ENCODE measurements at regions not wholly inside any gene's neighbourhood (a gene's known extent, or its start where the extent isn't known, plus 50 kb on each side); places are given as distances from the start of the nearest gene placed in this dataset.
A peak's percentile ranks its signal among the peaks of the same experiment; 100 is the strongest.

DNA sequence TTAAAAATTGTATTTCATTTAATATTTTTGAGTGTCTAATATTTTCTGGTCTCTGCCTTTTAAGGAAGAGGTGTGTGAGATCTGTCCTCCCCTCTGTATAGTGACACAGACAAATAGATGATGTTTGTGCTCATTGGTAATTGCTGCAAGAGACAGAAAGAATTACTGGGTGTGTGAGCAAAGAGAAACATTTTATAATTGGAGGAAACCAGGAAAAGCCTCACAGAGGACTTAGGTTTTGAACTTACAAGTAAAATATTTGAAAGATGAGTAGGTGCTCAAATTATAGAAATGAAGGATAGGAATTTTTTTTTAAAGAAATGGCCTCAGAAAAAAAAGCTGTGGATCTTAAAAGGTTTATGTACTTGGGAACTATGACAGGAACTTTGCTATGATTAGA, 149.8 kb downstream of the SPCS3 start:
- TF ChIP-seq TCF4 (CRISPR knock-in tag; IDR thresholded peaks at IDR 0.05; ENCODE audit: borderline replicate concordance) = no peak
- no peak for TF ChIP-seq ZNF8 (CRISPR knock-in tag; IDR thresholded peaks at IDR 0.05)
- TF ChIP-seq ESRRG (CRISPR knock-in tag; IDR thresholded peaks at IDR 0.05) = no peak
- TF ChIP-seq SNAI2 (CRISPR knock-in tag; IDR thresholded peaks at IDR 0.05) = no peak
- no peak for TF ChIP-seq ZFP30 (CRISPR knock-in tag; IDR thresholded peaks at IDR 0.05)
- TF ChIP-seq BACH2 (CRISPR knock-in tag; IDR thresholded peaks at IDR 0.05; ENCODE audit: borderline replicate concordance) = no peak
- TF ChIP-seq OSR1 (CRISPR knock-in tag; IDR thresholded peaks at IDR 0.05) = no peak
- TF ChIP-seq ARNTL (CRISPR knock-in tag; IDR thresholded peaks at IDR 0.05; ENCODE audit: borderline replicate concordance, low read depth) = no peak
- no peak for ATAC-seq

DNA sequence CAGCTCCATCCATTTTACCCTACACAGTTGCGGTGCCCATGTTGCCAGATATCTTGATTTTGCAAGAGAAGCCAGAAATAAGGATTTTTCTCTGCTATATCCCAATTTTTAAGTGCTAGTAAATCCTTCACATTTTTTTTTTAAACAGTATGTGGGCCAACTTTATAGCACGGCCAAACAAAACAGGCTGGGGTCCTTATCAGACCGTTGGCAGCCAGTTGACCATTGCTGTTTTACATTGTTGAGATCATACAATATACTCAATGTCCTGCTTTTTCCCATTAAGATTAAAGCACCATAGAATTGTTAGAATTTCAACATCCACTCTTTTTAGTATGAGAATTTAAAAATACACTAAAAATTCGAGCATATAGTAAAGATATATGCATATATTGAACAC, 150.9 kb downstream of the SPCS3 start:
- ATAC-seq = no peak
- no peak for TF ChIP-seq CSDC2 (CRISPR knock-in tag; IDR thresholded peaks at IDR 0.05)
- no peak for TF ChIP-seq SNAI2 (CRISPR knock-in tag; IDR thresholded peaks at IDR 0.05)
- no peak for TF ChIP-seq TOX (CRISPR knock-in tag; IDR thresholded peaks at IDR 0.05; ENCODE audit: borderline replicate concordance)
- TF ChIP-seq, protein P1, sequence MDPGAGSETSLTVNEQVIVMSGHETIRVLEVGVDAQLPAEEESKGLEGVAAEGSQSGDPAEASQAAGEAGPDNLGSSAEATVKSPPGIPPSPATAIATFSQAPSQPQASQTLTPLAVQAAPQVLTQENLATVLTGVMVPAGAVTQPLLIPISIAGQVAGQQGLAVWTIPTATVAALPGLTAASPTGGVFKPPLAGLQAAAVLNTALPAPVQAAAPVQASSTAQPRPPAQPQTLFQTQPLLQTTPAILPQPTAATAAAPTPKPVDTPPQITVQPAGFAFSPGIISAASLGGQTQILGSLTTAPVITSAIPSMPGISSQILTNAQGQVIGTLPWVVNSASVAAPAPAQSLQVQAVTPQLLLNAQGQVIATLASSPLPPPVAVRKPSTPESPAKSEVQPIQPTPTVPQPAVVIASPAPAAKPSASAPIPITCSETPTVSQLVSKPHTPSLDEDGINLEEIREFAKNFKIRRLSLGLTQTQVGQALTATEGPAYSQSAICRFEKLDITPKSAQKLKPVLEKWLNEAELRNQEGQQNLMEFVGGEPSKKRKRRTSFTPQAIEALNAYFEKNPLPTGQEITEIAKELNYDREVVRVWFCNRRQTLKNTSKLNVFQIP (CRISPR knock-in tag; IDR thresholded peaks at IDR 0.05; ENCODE audit: borderline replicate concordance, low read depth) = no peak
- no peak for TF ChIP-seq ZFP3 (CRISPR knock-in tag; IDR thresholded peaks at IDR 0.05)
- TF ChIP-seq ISL1 (CRISPR knock-in tag; IDR thresholded peaks at IDR 0.05) = no peak
- no peak for TF ChIP-seq ZNF8 (CRISPR knock-in tag; IDR thresholded peaks at IDR 0.05)
- TF ChIP-seq, protein P2, sequence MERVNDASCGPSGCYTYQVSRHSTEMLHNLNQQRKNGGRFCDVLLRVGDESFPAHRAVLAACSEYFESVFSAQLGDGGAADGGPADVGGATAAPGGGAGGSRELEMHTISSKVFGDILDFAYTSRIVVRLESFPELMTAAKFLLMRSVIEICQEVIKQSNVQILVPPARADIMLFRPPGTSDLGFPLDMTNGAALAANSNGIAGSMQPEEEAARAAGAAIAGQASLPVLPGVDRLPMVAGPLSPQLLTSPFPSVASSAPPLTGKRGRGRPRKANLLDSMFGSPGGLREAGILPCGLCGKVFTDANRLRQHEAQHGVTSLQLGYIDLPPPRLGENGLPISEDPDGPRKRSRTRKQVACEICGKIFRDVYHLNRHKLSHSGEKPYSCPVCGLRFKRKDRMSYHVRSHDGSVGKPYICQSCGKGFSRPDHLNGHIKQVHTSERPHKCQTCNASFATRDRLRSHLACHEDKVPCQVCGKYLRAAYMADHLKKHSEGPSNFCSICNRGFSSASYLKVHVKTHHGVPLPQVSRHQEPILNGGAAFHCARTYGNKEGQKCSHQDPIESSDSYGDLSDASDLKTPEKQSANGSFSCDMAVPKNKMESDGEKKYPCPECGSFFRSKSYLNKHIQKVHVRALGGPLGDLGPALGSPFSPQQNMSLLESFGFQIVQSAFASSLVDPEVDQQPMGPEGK (CRISPR knock-in tag; IDR thresholded peaks at IDR 0.05; ENCODE audit: borderline replicate concordance) = no peak

DNA sequence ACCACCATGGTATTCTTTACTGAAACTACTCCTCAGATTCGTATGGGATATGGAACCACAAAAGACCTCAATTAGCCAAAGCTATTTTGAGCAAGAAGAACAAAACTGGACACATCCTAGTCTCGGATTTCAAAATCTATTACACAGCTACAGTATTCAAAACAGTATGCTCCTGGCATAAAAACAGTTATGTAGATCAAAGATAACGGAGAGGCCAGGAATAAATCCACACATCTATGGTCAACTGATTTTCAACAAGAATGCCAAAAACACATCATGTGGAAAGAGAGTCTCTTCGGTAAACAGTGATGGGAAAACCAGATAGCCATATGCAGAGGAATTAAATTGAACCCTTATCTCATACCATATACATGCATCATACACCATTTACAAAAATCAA, 155.3 kb downstream of the SPCS3 start:
- no peak for ATAC-seq

DNA sequence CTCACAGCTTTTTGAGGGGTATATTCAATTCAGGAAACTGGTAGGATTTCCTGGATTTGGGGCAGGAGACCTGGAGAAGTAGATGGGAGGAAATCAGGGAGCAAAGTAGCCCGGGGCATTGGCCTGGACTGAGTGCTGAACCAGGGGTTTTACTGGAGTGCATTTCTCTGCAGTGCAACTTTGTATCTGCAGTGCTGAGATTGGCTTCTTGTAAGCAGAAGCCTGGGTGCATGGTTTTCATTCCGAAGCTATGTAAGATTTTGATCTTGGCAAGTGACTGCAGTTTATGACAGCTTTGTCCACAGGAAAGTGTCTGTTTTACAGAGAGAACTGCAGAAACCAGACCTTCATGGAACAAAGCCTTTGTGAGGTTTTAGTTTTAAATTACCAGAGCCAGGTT, 158.3 kb downstream of the SPCS3 start:
- TF ChIP-seq TOX (CRISPR knock-in tag; IDR thresholded peaks at IDR 0.05; ENCODE audit: borderline replicate concordance) (no peak), CSDC2 (CRISPR knock-in tag; IDR thresholded peaks at IDR 0.05) (no peak)

More for the DNA sequence above, 155.3 kb downstream of the SPCS3 start:
- TF ChIP-seq ESRRG (CRISPR knock-in tag; IDR thresholded peaks at IDR 0.05) (no peak), ZC3H10 (CRISPR knock-in tag; IDR thresholded peaks at IDR 0.05) (no peak), GLIS3 (CRISPR knock-in tag; IDR thresholded peaks at IDR 0.05) (no peak), BACH2 (CRISPR knock-in tag; IDR thresholded peaks at IDR 0.05; ENCODE audit: borderline replicate concordance) (no peak)

DNA sequence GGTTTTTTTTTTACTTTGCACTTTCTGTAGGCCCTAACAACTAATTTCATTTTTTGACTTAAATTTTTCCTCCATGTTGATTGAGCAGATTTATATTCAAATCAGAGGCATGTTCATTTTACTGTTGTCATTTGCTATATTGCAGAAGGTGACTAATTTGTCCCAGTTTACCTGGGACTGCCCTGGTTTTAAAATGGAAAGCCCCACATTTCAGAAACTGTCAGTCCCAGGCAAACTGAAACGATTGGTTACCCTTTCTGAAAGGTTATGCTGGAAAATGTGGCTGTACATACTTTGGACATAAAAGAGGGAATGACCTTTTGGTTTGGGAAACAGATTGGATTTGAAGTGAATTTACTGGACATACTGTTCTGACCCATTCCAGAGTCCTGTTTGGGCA, 160.0 kb downstream of the SPCS3 start:
- TF ChIP-seq ZFP3 (CRISPR knock-in tag; IDR thresholded peaks at IDR 0.05) = no peak
- no peak for TF ChIP-seq BACH2 (CRISPR knock-in tag; IDR thresholded peaks at IDR 0.05; ENCODE audit: borderline replicate concordance)
- TF ChIP-seq, protein P3, sequence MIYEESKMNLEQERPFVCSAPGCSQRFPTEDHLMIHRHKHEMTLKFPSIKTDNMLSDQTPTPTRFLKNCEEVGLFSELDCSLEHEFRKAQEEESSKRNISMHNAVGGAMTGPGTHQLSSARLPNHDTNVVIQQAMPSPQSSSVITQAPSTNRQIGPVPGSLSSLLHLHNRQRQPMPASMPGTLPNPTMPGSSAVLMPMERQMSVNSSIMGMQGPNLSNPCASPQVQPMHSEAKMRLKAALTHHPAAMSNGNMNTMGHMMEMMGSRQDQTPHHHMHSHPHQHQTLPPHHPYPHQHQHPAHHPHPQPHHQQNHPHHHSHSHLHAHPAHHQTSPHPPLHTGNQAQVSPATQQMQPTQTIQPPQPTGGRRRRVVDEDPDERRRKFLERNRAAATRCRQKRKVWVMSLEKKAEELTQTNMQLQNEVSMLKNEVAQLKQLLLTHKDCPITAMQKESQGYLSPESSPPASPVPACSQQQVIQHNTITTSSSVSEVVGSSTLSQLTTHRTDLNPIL (CRISPR knock-in tag; IDR thresholded peaks at IDR 0.05; ENCODE audit: low read depth) = no peak
- no peak for TF ChIP-seq ZFP30 (CRISPR knock-in tag; IDR thresholded peaks at IDR 0.05)
- TF ChIP-seq SNAI2 (CRISPR knock-in tag; IDR thresholded peaks at IDR 0.05) = no peak
- TF ChIP-seq, protein P4, sequence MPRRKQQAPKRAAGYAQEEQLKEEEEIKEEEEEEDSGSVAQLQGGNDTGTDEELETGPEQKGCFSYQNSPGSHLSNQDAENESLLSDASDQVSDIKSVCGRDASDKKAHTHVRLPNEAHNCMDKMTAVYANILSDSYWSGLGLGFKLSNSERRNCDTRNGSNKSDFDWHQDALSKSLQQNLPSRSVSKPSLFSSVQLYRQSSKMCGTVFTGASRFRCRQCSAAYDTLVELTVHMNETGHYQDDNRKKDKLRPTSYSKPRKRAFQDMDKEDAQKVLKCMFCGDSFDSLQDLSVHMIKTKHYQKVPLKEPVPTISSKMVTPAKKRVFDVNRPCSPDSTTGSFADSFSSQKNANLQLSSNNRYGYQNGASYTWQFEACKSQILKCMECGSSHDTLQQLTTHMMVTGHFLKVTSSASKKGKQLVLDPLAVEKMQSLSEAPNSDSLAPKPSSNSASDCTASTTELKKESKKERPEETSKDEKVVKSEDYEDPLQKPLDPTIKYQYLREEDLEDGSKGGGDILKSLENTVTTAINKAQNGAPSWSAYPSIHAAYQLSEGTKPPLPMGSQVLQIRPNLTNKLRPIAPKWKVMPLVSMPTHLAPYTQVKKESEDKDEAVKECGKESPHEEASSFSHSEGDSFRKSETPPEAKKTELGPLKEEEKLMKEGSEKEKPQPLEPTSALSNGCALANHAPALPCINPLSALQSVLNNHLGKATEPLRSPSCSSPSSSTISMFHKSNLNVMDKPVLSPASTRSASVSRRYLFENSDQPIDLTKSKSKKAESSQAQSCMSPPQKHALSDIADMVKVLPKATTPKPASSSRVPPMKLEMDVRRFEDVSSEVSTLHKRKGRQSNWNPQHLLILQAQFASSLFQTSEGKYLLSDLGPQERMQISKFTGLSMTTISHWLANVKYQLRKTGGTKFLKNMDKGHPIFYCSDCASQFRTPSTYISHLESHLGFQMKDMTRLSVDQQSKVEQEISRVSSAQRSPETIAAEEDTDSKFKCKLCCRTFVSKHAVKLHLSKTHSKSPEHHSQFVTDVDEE (CRISPR knock-in tag; IDR thresholded peaks at IDR 0.05) = no peak
- TF ChIP-seq PPARA (CRISPR knock-in tag; IDR thresholded peaks at IDR 0.05; ENCODE audit: borderline replicate concordance) = no peak
- TF ChIP-seq GLIS3 (CRISPR knock-in tag; IDR thresholded peaks at IDR 0.05) = no peak
- no peak for TF ChIP-seq RARB (CRISPR knock-in tag; IDR thresholded peaks at IDR 0.05)
- TF ChIP-seq TCF4 (CRISPR knock-in tag; IDR thresholded peaks at IDR 0.05; ENCODE audit: borderline replicate concordance) = no peak
- TF ChIP-seq OSR1 (CRISPR knock-in tag; IDR thresholded peaks at IDR 0.05) = no peak
- TF ChIP-seq ISL1 (CRISPR knock-in tag; IDR thresholded peaks at IDR 0.05) = no peak
- no peak for TF ChIP-seq ZNF565 (CRISPR knock-in tag; conservative IDR thresholded peaks at IDR 0.05; ENCODE audit: low read depth)
- ATAC-seq = no peak

More for the DNA sequence above, 158.3 kb downstream of the SPCS3 start:
- peak; percentile 81 for ATAC-seq

All from SK-N-SH treated with all-trans-retinoic acid at 6 μM for 48 hours (cell line).